ENCODE measurements at regions not wholly inside any gene's neighbourhood (a gene's known extent, or its start where the extent isn't known, plus 50 kb on each side); places are given as distances from the start of the nearest gene placed in this dataset.

- DNase-seq (ENCODE audit: low read depth) = no peak
Measured at GRCh38 chr2:240358821-240359397, 76.6 kb upstream of the GPC1 start.

GRCh38 chr2:240359695-240360094 is 75.8 kb upstream of the GPC1 start:
- DNase-seq (ENCODE audit: low read depth) = no peak

- no peak for DNase-seq (ENCODE audit: low read depth)
Measured at GRCh38 chr2:240360645-240361475, 74.6 kb upstream of the GPC1 start.

GRCh38 chr2:240362216-240362755 is 73.2 kb upstream of the GPC1 start:
- no peak for DNase-seq (ENCODE audit: low read depth)

GRCh38 chr2:240362826-240363745 is 72.4 kb upstream of the GPC1 start:
- no peak for DNase-seq (ENCODE audit: low read depth)

- DNase-seq (ENCODE audit: low read depth) = no peak
Measured at GRCh38 chr2:240363746-240364581, 71.5 kb upstream of the GPC1 start.

GRCh38 chr2:240364582-240364960 is 70.9 kb upstream of the GPC1 start:
- no peak for DNase-seq (ENCODE audit: low read depth)

GRCh38 chr2:240364961-240365775 is 70.3 kb upstream of the GPC1 start:
- DNase-seq (ENCODE audit: low read depth) = no peak

GRCh38 chr2:240365971-240366471 is 69.4 kb upstream of the GPC1 start:
- DNase-seq (ENCODE audit: low read depth) = no peak

- DNase-seq (ENCODE audit: low read depth) = no peak
Measured at GRCh38 chr2:240366901-240367300, 68.6 kb upstream of the GPC1 start.

GRCh38 chr2:240367721-240368120 is 67.7 kb upstream of the GPC1 start:
- DNase-seq (ENCODE audit: low read depth) = no peak

- no peak for DNase-seq (ENCODE audit: low read depth)
Measured at GRCh38 chr2:240368781-240369331, 66.6 kb upstream of the GPC1 start.

GRCh38 chr2:240369335-240369734 is 66.1 kb upstream of the GPC1 start:
- no peak for DNase-seq (ENCODE audit: low read depth)

- DNase-seq (ENCODE audit: low read depth) = no peak
Measured at GRCh38 chr2:240369801-240370585, 65.5 kb upstream of the GPC1 start.

- no peak for DNase-seq (ENCODE audit: low read depth)
Measured at GRCh38 chr2:240371129-240372000, 64.1 kb upstream of the GPC1 start.

- no peak for DNase-seq (ENCODE audit: low read depth)
Measured at GRCh38 chr2:240372101-240372500, 63.4 kb upstream of the GPC1 start.

GRCh38 chr2:240373289-240373885 is 62.1 kb upstream of the GPC1 start:
- DNase-seq (ENCODE audit: low read depth) = no peak
